ENCODE measurements at regions not wholly inside any gene's neighbourhood (a gene's known extent, or its start where the extent isn't known, plus 50 kb on each side); places are given as distances from the start of the nearest gene placed in this dataset.

DNA sequence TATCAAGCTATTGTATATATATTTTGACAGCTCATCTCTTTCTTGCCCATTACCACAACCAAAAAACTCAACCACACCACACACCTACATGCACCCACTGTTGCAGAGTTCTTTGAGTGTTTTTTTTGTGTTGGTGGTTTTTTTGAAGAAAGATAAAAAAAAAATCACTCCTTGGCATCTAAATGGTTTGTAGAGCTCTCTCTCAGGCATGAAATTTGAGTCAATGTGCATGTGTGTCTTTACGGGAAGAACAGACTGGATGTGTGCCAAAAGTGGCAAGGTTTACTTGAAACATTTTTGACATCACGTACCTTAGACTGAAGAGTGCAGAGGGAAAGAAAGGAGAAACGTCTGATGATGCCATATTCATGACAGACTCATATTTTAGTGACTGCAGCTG, 154.2 kb downstream of the FHIP1A start:
- Histone ChIP-seq H3K9me3 (ENCODE audit: insufficient read depth, low read length) (no peaks in the 10 kb centered on the region), H3K9ac (ENCODE audit: low read length) (no peak overlapping the region), H3K4me3 (ENCODE audit: low read length) (no peak overlapping the region), H3K4me2 (ENCODE audit: low read length) (no peak overlapping the region), H3K36me3 (replicated peaks; ENCODE audit: low read depth, low read length) (no peaks in the 10 kb centered on the region), H3K27me3 (ENCODE audit: low read depth, low read length) (peaks cover 66% of the 10 kb centered on the region), H3K27ac (ENCODE audit: low read length) (no peak overlapping the region), H2AFZ (ENCODE audit: low read depth, low read length) (no peak overlapping the region), H3K4me1 (ENCODE audit: low read length) (peaks cover 12% of the 10 kb centered on the region), H3K79me2 (ENCODE audit: low read length) (no peaks in the 10 kb centered on the region), H4K20me1 (ENCODE audit: insufficient read depth, low read length) (no peaks in the 10 kb centered on the region)
- TF ChIP-seq, protein P1, sequence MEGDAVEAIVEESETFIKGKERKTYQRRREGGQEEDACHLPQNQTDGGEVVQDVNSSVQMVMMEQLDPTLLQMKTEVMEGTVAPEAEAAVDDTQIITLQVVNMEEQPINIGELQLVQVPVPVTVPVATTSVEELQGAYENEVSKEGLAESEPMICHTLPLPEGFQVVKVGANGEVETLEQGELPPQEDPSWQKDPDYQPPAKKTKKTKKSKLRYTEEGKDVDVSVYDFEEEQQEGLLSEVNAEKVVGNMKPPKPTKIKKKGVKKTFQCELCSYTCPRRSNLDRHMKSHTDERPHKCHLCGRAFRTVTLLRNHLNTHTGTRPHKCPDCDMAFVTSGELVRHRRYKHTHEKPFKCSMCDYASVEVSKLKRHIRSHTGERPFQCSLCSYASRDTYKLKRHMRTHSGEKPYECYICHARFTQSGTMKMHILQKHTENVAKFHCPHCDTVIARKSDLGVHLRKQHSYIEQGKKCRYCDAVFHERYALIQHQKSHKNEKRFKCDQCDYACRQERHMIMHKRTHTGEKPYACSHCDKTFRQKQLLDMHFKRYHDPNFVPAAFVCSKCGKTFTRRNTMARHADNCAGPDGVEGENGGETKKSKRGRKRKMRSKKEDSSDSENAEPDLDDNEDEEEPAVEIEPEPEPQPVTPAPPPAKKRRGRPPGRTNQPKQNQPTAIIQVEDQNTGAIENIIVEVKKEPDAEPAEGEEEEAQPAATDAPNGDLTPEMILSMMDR (IDR thresholded peaks at IDR 0.05; ENCODE audit: low read depth, low read length): no peak
- TF ChIP-seq EZH2phosphoT487 (IDR thresholded peaks at IDR 0.05; ENCODE audit: low read depth): no peak

DNA sequence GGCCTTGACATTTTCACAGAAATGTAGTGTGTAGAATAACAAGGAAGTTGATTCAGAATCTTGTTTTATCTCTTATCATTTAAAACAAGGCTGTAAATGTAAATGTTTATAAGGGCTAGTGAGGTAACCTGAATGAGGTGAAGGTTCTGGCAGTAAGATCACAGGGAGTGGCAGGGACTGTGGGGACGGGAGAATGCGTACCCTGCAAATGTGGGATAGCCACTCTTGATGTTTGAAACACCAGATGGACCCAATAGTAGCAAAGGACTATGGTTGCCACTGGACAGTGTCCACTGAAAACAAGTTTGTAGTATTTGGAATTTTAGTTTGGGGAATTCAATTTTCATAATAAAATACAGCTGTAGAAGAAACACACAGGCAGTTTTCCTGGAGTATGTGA, 155.3 kb downstream of the FHIP1A start:
- Histone ChIP-seq H3K4me3 (ENCODE audit: low read length) (no peak overlapping the region), H3K9me3 (ENCODE audit: insufficient read depth, low read length) (no peaks in the 10 kb centered on the region), H3K27me3 (ENCODE audit: low read depth, low read length) (peaks cover 66% of the 10 kb centered on the region), H3K4me2 (ENCODE audit: low read length) (no peak overlapping the region), H4K20me1 (ENCODE audit: insufficient read depth, low read length) (no peaks in the 10 kb centered on the region), H3K4me1 (ENCODE audit: low read length) (peaks cover 12% of the 10 kb centered on the region), H3K79me2 (ENCODE audit: low read length) (no peaks in the 10 kb centered on the region), H2AFZ (ENCODE audit: low read depth, low read length) (no peak overlapping the region), H3K36me3 (replicated peaks; ENCODE audit: low read depth, low read length) (no peaks in the 10 kb centered on the region), H3K9ac (ENCODE audit: low read length) (no peak overlapping the region), H3K27ac (ENCODE audit: low read length) (no peak overlapping the region)
- TF ChIP-seq EZH2phosphoT487 (IDR thresholded peaks at IDR 0.05; ENCODE audit: low read depth): no peak
- TF ChIP-seq, protein P1 (IDR thresholded peaks at IDR 0.05; ENCODE audit: low read depth, low read length): no peak

DNA sequence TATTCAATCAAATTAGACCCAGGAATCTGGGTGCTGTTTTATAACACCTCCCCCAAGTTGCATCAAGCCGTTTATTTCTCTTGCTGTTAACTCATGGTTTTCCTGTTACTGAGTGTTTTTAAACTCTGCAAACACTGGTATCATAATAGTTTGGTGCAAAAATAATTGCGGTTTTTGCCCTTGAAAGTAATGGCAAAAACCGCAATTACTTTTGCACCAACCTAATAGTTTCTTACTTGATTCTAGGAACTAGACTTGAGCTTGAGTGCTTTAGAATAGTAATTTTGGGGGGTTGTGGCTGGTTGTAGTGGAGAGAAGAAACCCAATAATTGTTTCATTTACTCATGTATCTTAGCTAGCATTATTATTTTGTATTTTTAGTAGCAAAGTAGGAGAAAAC, 156.6 kb downstream of the FHIP1A start:
- Histone ChIP-seq H3K36me3 (replicated peaks; ENCODE audit: low read depth, low read length) (no peaks in the 10 kb centered on the region), H3K9me3 (ENCODE audit: insufficient read depth, low read length) (no peaks in the 10 kb centered on the region), H3K9ac (ENCODE audit: low read length) (no peak overlapping the region), H3K27ac (ENCODE audit: low read length) (no peak overlapping the region), H3K79me2 (ENCODE audit: low read length) (no peaks in the 10 kb centered on the region), H3K4me2 (ENCODE audit: low read length) (no peak overlapping the region), H3K4me1 (ENCODE audit: low read length) (peaks cover 12% of the 10 kb centered on the region), H3K4me3 (ENCODE audit: low read length) (no peak overlapping the region), H2AFZ (ENCODE audit: low read depth, low read length) (no peak overlapping the region), H3K27me3 (ENCODE audit: low read depth, low read length) (peaks cover 59% of the 10 kb centered on the region), H4K20me1 (ENCODE audit: insufficient read depth, low read length) (no peaks in the 10 kb centered on the region)
- TF ChIP-seq, protein P1 (IDR thresholded peaks at IDR 0.05; ENCODE audit: low read depth, low read length): no peak
- TF ChIP-seq EZH2phosphoT487 (IDR thresholded peaks at IDR 0.05; ENCODE audit: low read depth): no peak

DNA sequence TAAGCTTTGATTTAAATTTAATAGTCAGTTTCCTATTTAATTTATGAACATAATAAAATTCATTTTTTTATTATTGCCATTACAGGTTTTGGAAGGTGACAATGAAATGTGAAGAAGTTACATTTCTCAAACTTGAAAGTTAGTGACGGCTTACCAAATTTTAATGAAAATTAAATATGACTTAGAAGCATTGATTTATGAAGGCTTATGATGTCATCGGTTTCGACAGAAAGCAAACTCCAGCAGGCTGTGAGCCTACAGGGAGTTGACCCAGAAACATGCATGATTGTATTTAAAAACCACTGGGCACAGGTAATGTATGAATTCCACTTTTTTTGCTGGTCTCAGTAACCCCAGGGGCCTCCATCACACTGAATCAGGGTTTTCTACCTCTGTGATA, 157.1 kb downstream of the FHIP1A start:
- H3K27me3 ChIP-seq (ENCODE audit: low read depth, low read length): peaks cover 55% of the 10 kb centered on the region
- TF ChIP-seq, protein P1 (IDR thresholded peaks at IDR 0.05; ENCODE audit: low read depth, low read length): no peak
- TF ChIP-seq EZH2phosphoT487 (IDR thresholded peaks at IDR 0.05; ENCODE audit: low read depth): no peak
- no peaks in the 10 kb centered on the region for H4K20me1 ChIP-seq (ENCODE audit: insufficient read depth, low read length)
- H3K79me2 ChIP-seq (ENCODE audit: low read length): no peaks in the 10 kb centered on the region
- no peak overlapping the region for H3K9ac ChIP-seq (ENCODE audit: low read length)
- no peaks in the 10 kb centered on the region for H3K9me3 ChIP-seq (ENCODE audit: insufficient read depth, low read length)
- H3K4me2 ChIP-seq (ENCODE audit: low read length): no peak overlapping the region
- H3K36me3 ChIP-seq (replicated peaks; ENCODE audit: low read depth, low read length): no peaks in the 10 kb centered on the region
- H2AFZ ChIP-seq (ENCODE audit: low read depth, low read length): no peak overlapping the region
- no peak overlapping the region for H3K4me3 ChIP-seq (ENCODE audit: low read length)
- H3K27ac ChIP-seq (ENCODE audit: low read length): no peak overlapping the region
- peaks cover 12% of the 10 kb centered on the region for H3K4me1 ChIP-seq (ENCODE audit: low read length)
